Gastroesophageal sphincter (tissue), 3 donors: ENCODE measurements at regions not wholly inside any gene's neighbourhood (a gene's known extent, or its start where the extent isn't known, plus 50 kb on each side); places are given as distances from the start of the nearest gene placed in this dataset.

Experiments
- EP300 ChIP-seq: sonication (generic); formaldehyde crosslinking; IDR thresholded peaks from one replicate; pipeline ENCODE4 v1.6.1; 2017; ENCODE audit warnings: antibody characterized with exemption, mild to moderate bottlenecking
- POLR2A ChIP-seq, 2 donors: fragments of 450-650 bp; IDR thresholded peaks; one replicate each; pipeline ENCODE4 v1.6.1; 2017; ENCODE audit warnings: antibody characterized with exemption in 2 of 2, mild to moderate bottlenecking in 2 of 2, moderate library complexity in 1 of 2
- POLR2AphosphoS5 ChIP-seq: sonication (generic); formaldehyde crosslinking; IDR thresholded peaks from one replicate; pipeline ENCODE4 v1.6.1; 2017; ENCODE audit warnings: antibody characterized with exemption
- TF ChIP-seq, protein P1 (sequence below), 4 experiments: fragments of 200-600 bp in 2 of 4; fragments of 450-650 bp in 2 of 4; sonication (generic) in 1 of 4; IDR thresholded peaks; one replicate each; pipeline ENCODE4 v1.5.1; 2017 to 2019; ENCODE audit warnings: antibody characterized with exemption in 4 of 4, mild to moderate bottlenecking in 2 of 4, moderate library complexity in 2 of 4

DNA sequence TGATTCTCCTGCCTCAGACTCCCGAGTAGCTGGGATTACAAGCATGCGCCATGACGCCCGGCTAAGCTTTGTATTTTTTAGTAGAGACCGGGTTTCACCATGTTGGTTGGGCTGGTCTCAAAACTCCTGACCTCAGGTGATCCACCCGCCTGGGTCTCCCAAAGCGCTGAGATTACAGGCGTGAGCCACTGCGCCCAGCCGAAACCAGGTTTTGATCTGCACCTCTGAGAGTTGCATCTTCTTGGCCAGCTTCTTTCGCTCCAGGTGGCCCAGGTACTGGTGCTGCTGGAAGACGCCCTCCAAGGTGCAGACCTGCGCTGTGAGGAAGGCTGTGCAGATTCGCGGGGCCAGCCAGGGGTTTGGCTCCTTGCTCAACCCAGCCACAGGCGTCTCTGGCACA, 275.4 kb upstream of the LRRC3B start:
- TF ChIP-seq, protein P1, sequence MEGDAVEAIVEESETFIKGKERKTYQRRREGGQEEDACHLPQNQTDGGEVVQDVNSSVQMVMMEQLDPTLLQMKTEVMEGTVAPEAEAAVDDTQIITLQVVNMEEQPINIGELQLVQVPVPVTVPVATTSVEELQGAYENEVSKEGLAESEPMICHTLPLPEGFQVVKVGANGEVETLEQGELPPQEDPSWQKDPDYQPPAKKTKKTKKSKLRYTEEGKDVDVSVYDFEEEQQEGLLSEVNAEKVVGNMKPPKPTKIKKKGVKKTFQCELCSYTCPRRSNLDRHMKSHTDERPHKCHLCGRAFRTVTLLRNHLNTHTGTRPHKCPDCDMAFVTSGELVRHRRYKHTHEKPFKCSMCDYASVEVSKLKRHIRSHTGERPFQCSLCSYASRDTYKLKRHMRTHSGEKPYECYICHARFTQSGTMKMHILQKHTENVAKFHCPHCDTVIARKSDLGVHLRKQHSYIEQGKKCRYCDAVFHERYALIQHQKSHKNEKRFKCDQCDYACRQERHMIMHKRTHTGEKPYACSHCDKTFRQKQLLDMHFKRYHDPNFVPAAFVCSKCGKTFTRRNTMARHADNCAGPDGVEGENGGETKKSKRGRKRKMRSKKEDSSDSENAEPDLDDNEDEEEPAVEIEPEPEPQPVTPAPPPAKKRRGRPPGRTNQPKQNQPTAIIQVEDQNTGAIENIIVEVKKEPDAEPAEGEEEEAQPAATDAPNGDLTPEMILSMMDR (IDR thresholded peaks at IDR 0.05), result no peak
- TF ChIP-seq EP300, result no peak
- no peak for TF ChIP-seq POLR2A (IDR thresholded peaks at IDR 0.05)
- TF ChIP-seq POLR2AphosphoS5, result no peak
